H1 (cell line): ENCODE measurements at regions not wholly inside any gene's neighbourhood (a gene's known extent, or its start where the extent isn't known, plus 50 kb on each side); places are given as distances from the start of the nearest gene placed in this dataset.

Experiments
- CEBPB ChIP-seq: IDR thresholded peaks from 2 replicates; pipeline ENCODE4 v1.6.1; 2012; ENCODE audit warnings: low read depth, low read length
- E2F6 ChIP-seq: IDR thresholded peaks from 2 replicates; pipeline ENCODE4 v1.6.1; 2012; ENCODE audit warnings: inconsistent platforms
- EZH2 ChIP-seq: fragments of 200-600 bp; sonication (generic); IDR thresholded peaks from 2 replicates; pipeline ENCODE4 v1.7.1; 2012; ENCODE audit warnings: low read depth, mild to moderate bottlenecking, moderate library complexity, low read length, inconsistent platforms; ENCODE audit not compliant: severe bottlenecking
- HDAC2 ChIP-seq, 2 experiments: fragments of 300-600 bp in 1 of 2; sonication (generic) in 1 of 2; IDR thresholded peaks; 2 replicates each; pipeline ENCODE4 v1.6.1; 2011 to 2012; ENCODE audit warnings: low read depth in 2 of 2, low read length in 2 of 2, mild to moderate bottlenecking in 2 of 2, moderate library complexity in 2 of 2, borderline replicate concordance in 1 of 2, inconsistent platforms in 1 of 2
- HDAC6 ChIP-seq: IDR thresholded peaks from one replicate; pipeline ENCODE4 v1.7.1; 2012; ENCODE audit warnings: low read depth, mild to moderate bottlenecking, inconsistent platforms, low read length, moderate library complexity
- NRF1 ChIP-seq: IDR thresholded peaks from 2 replicates; pipeline ENCODE4 v1.6.1; 2011; ENCODE audit warnings: mild to moderate bottlenecking, low read depth, low read length, improper control_type of control experiment
- RNF2 ChIP-seq: fragments of 200-900, 300-1000 bp; sonication (generic); IDR thresholded peaks from 2 replicates; pipeline ENCODE4 v1.7.1; 2016; ENCODE audit warnings: borderline replicate concordance, low read depth, mild to moderate bottlenecking, antibody characterized with exemption, low read length; ENCODE audit not compliant: poor library complexity, severe bottlenecking; ENCODE audit errors: missing control alignments

GRCh38 chr21:32061729-32062128 is 188.9 kb downstream of the HUNK start:
- TF ChIP-seq EZH2 (no peak), HDAC2 (IDR thresholded peaks at IDR 0.05; ENCODE audit: borderline replicate concordance in 1 of 2, low read depth in 2 of 2, low read length in 2 of 2) (no peak), NRF1 (no peak), RNF2 (no peak), E2F6 (no peak), CEBPB (no peak), HDAC6 (no peak)
